ENCODE measurements at regions not wholly inside any gene's neighbourhood (a gene's known extent, or its start where the extent isn't known, plus 50 kb on each side); places are given as distances from the start of the nearest gene placed in this dataset.
A peak's percentile ranks its signal among the peaks of the same experiment; 100 is the strongest.

DNA sequence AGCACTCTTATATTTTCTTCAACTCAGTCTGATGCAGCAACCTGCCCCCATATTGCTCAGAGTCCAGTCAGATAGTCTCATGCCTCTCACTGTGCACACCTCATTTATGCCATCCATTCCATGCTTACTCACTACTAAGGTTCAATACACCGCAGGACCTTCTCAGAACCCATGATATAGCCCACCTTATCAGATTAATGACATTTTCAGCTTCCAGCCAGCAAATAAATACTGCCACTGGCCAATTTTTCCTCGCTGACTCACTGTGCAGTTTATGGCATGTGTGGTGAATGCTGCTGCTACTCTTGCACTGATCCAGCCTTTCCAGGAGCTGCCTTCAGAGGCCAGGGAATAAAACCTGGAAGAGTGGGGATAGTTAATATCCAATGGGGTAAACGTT is 380.6 kb upstream of the SPOCK3 start:
- Mint-ChIP-seq H3K27ac (no peak overlapping the region), H3K27me3 (ENCODE audit: low read depth) (no peaks in the 10 kb centered on the region), H3K9me3 (peaks cover 22% of the 10 kb centered on the region), H3K36me3 (no peaks in the 10 kb centered on the region), H3K4me1 (no peaks in the 10 kb centered on the region), H3K4me3 (no peak overlapping the region)
- TF ChIP-seq, protein P1, sequence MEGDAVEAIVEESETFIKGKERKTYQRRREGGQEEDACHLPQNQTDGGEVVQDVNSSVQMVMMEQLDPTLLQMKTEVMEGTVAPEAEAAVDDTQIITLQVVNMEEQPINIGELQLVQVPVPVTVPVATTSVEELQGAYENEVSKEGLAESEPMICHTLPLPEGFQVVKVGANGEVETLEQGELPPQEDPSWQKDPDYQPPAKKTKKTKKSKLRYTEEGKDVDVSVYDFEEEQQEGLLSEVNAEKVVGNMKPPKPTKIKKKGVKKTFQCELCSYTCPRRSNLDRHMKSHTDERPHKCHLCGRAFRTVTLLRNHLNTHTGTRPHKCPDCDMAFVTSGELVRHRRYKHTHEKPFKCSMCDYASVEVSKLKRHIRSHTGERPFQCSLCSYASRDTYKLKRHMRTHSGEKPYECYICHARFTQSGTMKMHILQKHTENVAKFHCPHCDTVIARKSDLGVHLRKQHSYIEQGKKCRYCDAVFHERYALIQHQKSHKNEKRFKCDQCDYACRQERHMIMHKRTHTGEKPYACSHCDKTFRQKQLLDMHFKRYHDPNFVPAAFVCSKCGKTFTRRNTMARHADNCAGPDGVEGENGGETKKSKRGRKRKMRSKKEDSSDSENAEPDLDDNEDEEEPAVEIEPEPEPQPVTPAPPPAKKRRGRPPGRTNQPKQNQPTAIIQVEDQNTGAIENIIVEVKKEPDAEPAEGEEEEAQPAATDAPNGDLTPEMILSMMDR (IDR thresholded peaks at IDR 0.05; ENCODE audit: unreplicated experiment): no peak
- DNase-seq (ENCODE audit: low spot score in 2 of 2, unreplicated experiment in 2 of 2): no peak

- Mint-ChIP-seq H3K4me1 (no peaks in the 10 kb centered on the region), H3K27ac (no peak overlapping the region), H3K9me3 (peaks cover 22% of the 10 kb centered on the region), H3K27me3 (ENCODE audit: low read depth) (no peaks in the 10 kb centered on the region), H3K4me3 (no peak overlapping the region), H3K36me3 (no peaks in the 10 kb centered on the region)
- TF ChIP-seq, protein P1 (IDR thresholded peaks at IDR 0.05; ENCODE audit: unreplicated experiment): no peak
- DNase-seq (ENCODE audit: low spot score in 2 of 2, unreplicated experiment in 2 of 2): no peak
Measured at GRCh38 chr4:167616476-167616875, 382.2 kb upstream of the SPOCK3 start.

DNA sequence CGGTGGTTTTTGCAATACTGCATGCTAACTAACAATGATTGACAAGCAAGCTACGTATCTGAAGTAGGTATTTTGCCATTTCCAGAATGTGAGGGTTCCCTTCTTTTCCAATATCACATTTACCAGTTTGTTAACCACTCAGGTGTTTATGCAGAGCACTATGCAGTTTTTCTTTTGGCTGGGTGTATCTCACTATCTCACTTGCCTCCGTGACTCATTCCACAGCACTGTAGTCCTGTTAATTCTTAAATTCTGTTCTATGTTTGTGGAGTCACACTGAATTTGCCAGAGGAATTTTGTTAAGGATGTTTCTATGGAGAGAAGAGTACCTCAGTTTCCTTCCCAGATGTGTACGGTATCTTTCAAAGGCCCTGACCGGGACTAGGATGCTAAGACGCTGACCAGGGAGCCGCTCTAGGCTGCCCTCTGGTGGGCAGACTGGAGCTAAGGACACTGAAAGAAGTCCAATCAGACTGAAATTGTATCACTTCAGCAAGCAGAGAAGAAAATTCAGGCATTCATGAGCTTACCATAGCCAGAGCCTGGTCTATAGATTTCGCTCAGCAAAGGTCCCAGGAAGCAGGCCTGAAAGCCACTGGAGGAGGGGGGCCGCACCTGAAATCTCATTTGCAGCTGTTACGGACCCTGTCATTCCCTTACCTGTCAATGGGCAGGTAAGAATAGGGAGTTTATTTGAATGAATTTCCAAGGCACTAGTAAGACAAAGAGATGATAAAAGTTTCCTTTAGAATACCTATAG is 388.4 kb upstream of the SPOCK3 start:
- Mint-ChIP-seq H3K27me3 (ENCODE audit: low read depth) (peaks cover 4% of the 10 kb centered on the region), H3K9me3 (peaks cover 10% of the 10 kb centered on the region), H3K36me3 (no peaks in the 10 kb centered on the region), H3K4me1 (no peaks in the 10 kb centered on the region), H3K4me3 (no peak overlapping the region), H3K27ac (no peak overlapping the region)
- DNase-seq (ENCODE audit: low spot score in 2 of 2, unreplicated experiment in 2 of 2): peak in 1 of 2 experiments; percentile 76
- TF ChIP-seq, protein P1 (IDR thresholded peaks at IDR 0.05; ENCODE audit: unreplicated experiment): peak; percentile 68

DNA sequence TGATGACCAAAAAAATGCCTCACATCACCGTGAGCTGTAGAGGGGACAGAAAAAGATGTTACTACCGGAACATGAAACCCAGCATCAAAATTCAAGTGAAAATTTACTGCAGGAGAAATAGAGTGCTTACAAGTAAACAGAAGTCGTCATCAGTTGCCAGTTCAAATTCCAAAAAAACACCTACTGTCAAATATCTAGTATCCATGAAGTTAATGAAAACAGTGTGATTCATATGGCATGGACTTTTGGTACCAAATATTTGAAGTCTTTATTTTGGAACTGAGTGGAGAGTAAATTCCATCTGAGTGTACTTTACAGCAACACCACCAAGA is 388.9 kb upstream of the SPOCK3 start:
- Mint-ChIP-seq H3K4me1 (no peaks in the 10 kb centered on the region), H3K27me3 (ENCODE audit: low read depth) (peaks cover 4% of the 10 kb centered on the region), H3K9me3 (peaks cover 5% of the 10 kb centered on the region), H3K4me3 (no peak overlapping the region), H3K36me3 (no peaks in the 10 kb centered on the region), H3K27ac (no peak overlapping the region)
- TF ChIP-seq, protein P1 (IDR thresholded peaks at IDR 0.05; ENCODE audit: unreplicated experiment): no peak
- no peak for DNase-seq (ENCODE audit: low spot score in 2 of 2, unreplicated experiment in 2 of 2)

GRCh38 chr4:167629272-167629671 is 395.0 kb upstream of the SPOCK3 start:
- H3K27me3 Mint-ChIP-seq (ENCODE audit: low read depth): peaks cover 4% of the 10 kb centered on the region
- H3K4me1 Mint-ChIP-seq: no peaks in the 10 kb centered on the region
- H3K4me3 Mint-ChIP-seq: no peak overlapping the region
- TF ChIP-seq, protein P1 (IDR thresholded peaks at IDR 0.05; ENCODE audit: unreplicated experiment): no peak
- peaks cover 14% of the 10 kb centered on the region for H3K9me3 Mint-ChIP-seq
- H3K27ac Mint-ChIP-seq: no peak overlapping the region
- no peaks in the 10 kb centered on the region for H3K36me3 Mint-ChIP-seq
- no peak for DNase-seq (ENCODE audit: low spot score in 2 of 2, unreplicated experiment in 2 of 2)

Data from mesothelial cell of epicardium (in vitro differentiated cells).